ENCODE measurements at regions not wholly inside any gene's neighbourhood (a gene's known extent, or its start where the extent isn't known, plus 50 kb on each side); places are given as distances from the start of the nearest gene placed in this dataset.

DNA sequence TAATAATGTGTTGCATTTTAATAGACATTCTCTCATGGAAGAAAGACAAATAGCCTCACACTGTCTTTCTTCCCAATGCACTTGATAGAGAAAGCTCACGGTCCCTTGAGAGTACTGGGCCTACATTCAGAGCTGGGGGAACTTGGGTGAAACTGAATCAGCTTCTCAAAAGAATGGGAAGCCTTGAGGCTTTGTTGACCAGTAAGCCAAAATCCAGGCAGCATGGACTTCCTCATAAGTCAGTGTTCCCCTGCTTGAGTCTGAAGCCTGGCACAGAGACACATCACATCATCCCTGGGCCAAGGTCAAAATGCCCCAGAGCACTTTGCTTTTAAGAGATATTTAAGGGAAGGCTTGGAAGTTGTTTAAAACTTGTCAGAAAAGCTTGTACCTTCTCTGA is 302.2 kb upstream of the SALL1 start:
- Histone ChIP-seq H3K4me3 (no peak overlapping the region), H3K36me3 (no peaks in the 10 kb centered on the region), H3K9me3 (no peaks in the 10 kb centered on the region), H3K4me1 (ENCODE audit: control insufficient read depth in 1 of 2, low read depth in 2 of 2) (no peaks in the 10 kb centered on the region), H3K27ac (no peak overlapping the region), H3K27me3 (replicated peaks; ENCODE audit: insufficient read depth) (no peaks in the 10 kb centered on the region)
- DNase-seq (ENCODE audit: low spot score) (no peak), ATAC-seq (ENCODE audit: insufficient number of reproducible peaks, low FRiP score, low read depth) (no peak)
- TF ChIP-seq, protein P1, sequence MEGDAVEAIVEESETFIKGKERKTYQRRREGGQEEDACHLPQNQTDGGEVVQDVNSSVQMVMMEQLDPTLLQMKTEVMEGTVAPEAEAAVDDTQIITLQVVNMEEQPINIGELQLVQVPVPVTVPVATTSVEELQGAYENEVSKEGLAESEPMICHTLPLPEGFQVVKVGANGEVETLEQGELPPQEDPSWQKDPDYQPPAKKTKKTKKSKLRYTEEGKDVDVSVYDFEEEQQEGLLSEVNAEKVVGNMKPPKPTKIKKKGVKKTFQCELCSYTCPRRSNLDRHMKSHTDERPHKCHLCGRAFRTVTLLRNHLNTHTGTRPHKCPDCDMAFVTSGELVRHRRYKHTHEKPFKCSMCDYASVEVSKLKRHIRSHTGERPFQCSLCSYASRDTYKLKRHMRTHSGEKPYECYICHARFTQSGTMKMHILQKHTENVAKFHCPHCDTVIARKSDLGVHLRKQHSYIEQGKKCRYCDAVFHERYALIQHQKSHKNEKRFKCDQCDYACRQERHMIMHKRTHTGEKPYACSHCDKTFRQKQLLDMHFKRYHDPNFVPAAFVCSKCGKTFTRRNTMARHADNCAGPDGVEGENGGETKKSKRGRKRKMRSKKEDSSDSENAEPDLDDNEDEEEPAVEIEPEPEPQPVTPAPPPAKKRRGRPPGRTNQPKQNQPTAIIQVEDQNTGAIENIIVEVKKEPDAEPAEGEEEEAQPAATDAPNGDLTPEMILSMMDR (IDR thresholded peaks at IDR 0.05) = no peak

DNA sequence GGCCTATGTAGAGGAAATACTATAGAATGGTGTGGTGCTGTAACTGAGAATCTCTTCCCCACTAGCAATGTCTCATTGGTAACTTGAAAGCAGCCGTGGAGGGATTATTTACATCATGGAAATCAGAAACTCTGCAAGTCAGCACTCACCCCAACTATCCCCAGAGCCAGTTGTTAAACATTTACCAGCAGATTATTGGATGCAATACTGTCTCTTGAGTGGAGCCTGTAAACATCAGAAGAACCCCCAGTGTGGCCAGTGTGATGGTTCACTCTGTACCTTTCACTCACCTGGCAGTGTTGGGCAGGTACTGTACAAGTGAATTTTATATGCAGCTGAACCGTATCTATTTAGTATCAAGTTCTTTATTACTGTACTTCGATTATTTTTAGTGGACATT is 299.8 kb upstream of the SALL1 start:
- DNase-seq (ENCODE audit: low spot score) = no peak
- TF ChIP-seq, protein P1 (IDR thresholded peaks at IDR 0.05) = no peak
- Histone ChIP-seq H3K27me3 (replicated peaks; ENCODE audit: insufficient read depth) (no peaks in the 10 kb centered on the region), H3K9me3 (no peaks in the 10 kb centered on the region), H3K4me1 (ENCODE audit: control insufficient read depth in 1 of 2, low read depth in 2 of 2) (no peaks in the 10 kb centered on the region), H3K36me3 (no peaks in the 10 kb centered on the region), H3K4me3 (no peak overlapping the region), H3K27ac (no peak overlapping the region)
- no peak for ATAC-seq (ENCODE audit: insufficient number of reproducible peaks, low FRiP score, low read depth)

DNA sequence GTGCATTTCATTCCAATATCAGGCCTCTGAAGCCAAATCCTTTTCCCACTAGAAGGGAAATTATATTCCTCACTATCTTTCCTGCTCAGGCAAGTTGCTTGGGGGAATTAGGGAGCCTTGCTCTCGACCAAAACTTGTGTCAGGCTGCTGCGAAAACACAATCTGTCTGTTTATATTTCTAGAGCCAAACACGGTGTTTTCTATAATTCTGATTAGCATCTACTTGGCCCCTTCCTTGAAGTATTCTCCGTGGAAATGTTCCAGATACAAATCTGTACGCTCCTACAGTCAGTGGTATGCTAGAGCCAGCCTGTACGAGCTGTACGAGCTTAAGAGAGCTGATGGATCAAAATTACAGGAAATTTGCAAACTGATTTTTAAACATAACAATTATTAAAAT is 299.3 kb upstream of the SALL1 start:
- no peaks in the 10 kb centered on the region for H3K9me3 ChIP-seq
- no peaks in the 10 kb centered on the region for H3K36me3 ChIP-seq
- no peaks in the 10 kb centered on the region for H3K27me3 ChIP-seq (replicated peaks; ENCODE audit: insufficient read depth)
- H3K27ac ChIP-seq = no peak overlapping the region
- TF ChIP-seq, protein P1 (IDR thresholded peaks at IDR 0.05) = no peak
- DNase-seq (ENCODE audit: low spot score) (no peak), ATAC-seq (ENCODE audit: insufficient number of reproducible peaks, low FRiP score, low read depth) (no peak)
- H3K4me1 ChIP-seq (ENCODE audit: control insufficient read depth in 1 of 2, low read depth in 2 of 2) = no peaks in the 10 kb centered on the region
- H3K4me3 ChIP-seq = no peak overlapping the region

DNA sequence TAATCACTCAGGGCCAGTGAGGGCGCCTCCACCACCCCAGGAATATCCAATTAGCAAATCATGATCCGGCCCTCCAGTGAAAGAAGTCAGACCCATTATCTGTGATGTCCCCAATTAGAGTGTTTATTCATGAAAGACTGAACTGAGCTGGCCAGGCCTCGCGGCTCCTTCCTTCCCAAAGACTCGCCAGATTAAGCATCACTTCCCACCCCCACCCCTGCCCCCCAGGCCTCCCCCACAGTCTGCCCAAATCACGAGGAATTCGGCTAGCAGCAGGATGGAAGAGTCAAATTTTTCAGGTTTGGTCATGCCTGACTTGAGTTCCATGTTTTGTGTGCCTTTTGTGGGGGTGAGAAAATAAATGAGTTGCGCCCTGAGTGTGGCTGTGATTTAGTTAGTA is 298.4 kb upstream of the SALL1 start:
- no peaks in the 10 kb centered on the region for H3K4me1 ChIP-seq (ENCODE audit: control insufficient read depth in 1 of 2, low read depth in 2 of 2)
- no peak overlapping the region for H3K4me3 ChIP-seq
- H3K36me3 ChIP-seq = no peaks in the 10 kb centered on the region
- DNase-seq (ENCODE audit: low spot score) (no peak), ATAC-seq (ENCODE audit: insufficient number of reproducible peaks, low FRiP score, low read depth) (no peak)
- no peaks in the 10 kb centered on the region for H3K27me3 ChIP-seq (replicated peaks; ENCODE audit: insufficient read depth)
- H3K27ac ChIP-seq = no peak overlapping the region
- H3K9me3 ChIP-seq = no peaks in the 10 kb centered on the region
- TF ChIP-seq, protein P1 (IDR thresholded peaks at IDR 0.05) = no peak

DNA sequence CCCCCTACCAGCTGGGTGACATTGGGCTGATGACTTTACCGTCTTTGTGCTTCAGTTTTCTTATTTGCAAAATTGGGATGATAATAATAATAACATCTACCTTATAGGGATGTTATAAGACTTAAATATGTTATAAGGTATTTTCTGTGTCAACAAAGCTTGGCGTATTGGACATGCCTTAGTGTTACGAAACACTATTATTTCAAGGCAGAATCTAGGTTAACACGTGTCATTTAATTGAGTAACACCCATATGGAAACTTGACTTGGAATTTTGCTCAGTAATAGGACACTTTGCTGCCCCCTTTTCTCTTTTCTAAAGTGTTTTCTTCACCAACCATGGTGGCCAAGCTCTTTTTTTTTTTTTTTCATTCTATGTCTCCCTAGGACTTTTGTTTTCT is 294.2 kb upstream of the SALL1 start:
- no peaks in the 10 kb centered on the region for H3K9me3 ChIP-seq

More for the DNA sequence above, 294.2 kb upstream of the SALL1 start:
- TF ChIP-seq, protein P1 (IDR thresholded peaks at IDR 0.05) = no peak
- H3K4me1 ChIP-seq (ENCODE audit: control insufficient read depth in 1 of 2, low read depth in 2 of 2) = no peaks in the 10 kb centered on the region
- no peak for ATAC-seq (ENCODE audit: insufficient number of reproducible peaks, low FRiP score, low read depth)
- H3K4me3 ChIP-seq = no peak overlapping the region
- H3K36me3 ChIP-seq = no peaks in the 10 kb centered on the region
- no peaks in the 10 kb centered on the region for H3K27me3 ChIP-seq (replicated peaks; ENCODE audit: insufficient read depth)
- no peak for DNase-seq (ENCODE audit: low spot score)
- H3K27ac ChIP-seq = no peak overlapping the region

Measured in thoracic aorta (tissue), 2 donors.